Astrocyte (in vitro differentiated cells and primary cell): ENCODE measurements at regions not wholly inside any gene's neighbourhood (a gene's known extent, or its start where the extent isn't known, plus 50 kb on each side); places are given as distances from the start of the nearest gene placed in this dataset.

Source experiments
- DNase-seq: peaks from one replicate; pipeline ENCODE4 v3.0.0-alpha.2; 2010; ENCODE audit warnings: low read depth
- FAIRE-seq: peaks from 2 replicates; lab custom pipeline; 2011; peaks lifted over from hg19 to GRCh38; lab: Jason Lieb, UNC
- H2AFZ ChIP-seq: 2 replicates; pipeline ENCODE4 v1.6.0; 2012; ENCODE audit warnings: low read depth, low read length, inconsistent platforms
- H3K27ac ChIP-seq: 2 replicates; pipeline ENCODE4 v1.5.1; 2011; ENCODE audit warnings: low read depth, low read length, inconsistent platforms
- H3K27me3 ChIP-seq: 2 replicates; pipeline ENCODE4 v1.6.0; 2011; ENCODE audit warnings: low read length, inconsistent platforms; ENCODE audit not compliant: insufficient read depth
- H3K36me3 ChIP-seq: 2 replicates; pipeline ENCODE4 v1.5.1; 2011; ENCODE audit warnings: low read length, inconsistent platforms; ENCODE audit not compliant: insufficient read depth
- H3K4me1 ChIP-seq: 2 replicates; pipeline ENCODE4 v1.5.1; 2011; ENCODE audit warnings: low read length, inconsistent platforms; ENCODE audit not compliant: insufficient read depth
- H3K4me2 ChIP-seq: 2 replicates; pipeline ENCODE4 v1.6.0; 2012; ENCODE audit warnings: low read length, inconsistent platforms
- H3K4me3 ChIP-seq: 2 replicates; pipeline ENCODE4 v1.5.1; 2011; ENCODE audit warnings: low read depth, mild to moderate bottlenecking, low read length, inconsistent platforms; ENCODE audit not compliant: insufficient read depth
- H3K79me2 ChIP-seq: 2 replicates; pipeline ENCODE4 v1.6.0; 2012; ENCODE audit warnings: mild to moderate bottlenecking, low read length, inconsistent platforms; ENCODE audit not compliant: insufficient read depth
- H3K9ac ChIP-seq: 2 replicates; pipeline ENCODE4 v1.6.0; 2012; ENCODE audit warnings: mild to moderate bottlenecking, low read length, inconsistent platforms
- H3K9me3 ChIP-seq: 2 replicates; pipeline ENCODE4 v1.5.1; 2012; ENCODE audit warnings: low read depth, mild to moderate bottlenecking, low read length, inconsistent platforms; ENCODE audit not compliant: insufficient read depth
- H4K20me1 ChIP-seq: 2 replicates; pipeline ENCODE4 v1.6.0; 2012; ENCODE audit warnings: low read length, inconsistent platforms; ENCODE audit not compliant: insufficient read depth
- H3K27ac Mint-ChIP-seq: one replicate; pipeline ENCODE4 v1.8.0; 2021; ENCODE audit warnings: mild to moderate bottlenecking, mixed read lengths; ENCODE audit not compliant: unreplicated experiment
- H3K27me3 Mint-ChIP-seq: one replicate; pipeline ENCODE4 v1.8.0; 2021; ENCODE audit warnings: low read depth, mixed read lengths; ENCODE audit not compliant: unreplicated experiment
- H3K36me3 Mint-ChIP-seq: one replicate; pipeline ENCODE4 v1.8.0; 2021; ENCODE audit warnings: low read depth, mixed read lengths; ENCODE audit not compliant: unreplicated experiment
- H3K4me1 Mint-ChIP-seq: one replicate; pipeline ENCODE4 v1.8.0; 2021; ENCODE audit warnings: low read depth, mixed read lengths; ENCODE audit not compliant: unreplicated experiment
- H3K4me3 Mint-ChIP-seq: one replicate; pipeline ENCODE4 v1.8.0; 2021; ENCODE audit warnings: mild to moderate bottlenecking, moderate library complexity, mixed read lengths; ENCODE audit not compliant: unreplicated experiment
- H3K9me3 Mint-ChIP-seq: one replicate; pipeline ENCODE4 v1.8.0; 2021; ENCODE audit warnings: mild to moderate bottlenecking, mixed read lengths; ENCODE audit not compliant: unreplicated experiment
- EZH2 ChIP-seq: IDR thresholded peaks from 2 replicates; pipeline ENCODE4 v1.6.1; 2012; ENCODE audit warnings: mild to moderate bottlenecking, low read length, inconsistent platforms; ENCODE audit not compliant: insufficient read depth
- TF ChIP-seq, protein P1 (sequence below): IDR thresholded peaks from 2 replicates; pipeline ENCODE4 v1.5.1; 2011; ENCODE audit warnings: low read depth, mild to moderate bottlenecking, inconsistent platforms, low read length, moderate library complexity; ENCODE audit not compliant: insufficient read depth

DNA sequence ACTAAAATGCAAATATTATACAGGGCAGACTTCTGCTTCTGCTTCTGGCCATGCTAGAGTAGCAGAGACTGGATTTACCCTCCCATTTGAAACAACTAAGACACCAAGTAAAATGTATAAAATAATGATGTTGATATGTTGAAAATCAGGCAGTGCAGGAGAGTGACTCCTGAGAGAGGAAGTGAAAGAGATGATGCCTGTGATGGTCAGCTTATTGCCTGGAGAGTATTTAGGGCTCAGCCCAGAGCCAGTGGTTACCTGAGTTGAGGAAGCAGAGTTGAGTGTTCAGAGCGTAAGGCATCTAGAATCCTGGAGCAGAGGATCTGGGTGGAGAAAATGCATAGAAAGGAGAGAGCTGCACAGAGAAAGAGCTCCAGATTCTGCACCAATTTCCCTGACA, 131.8 kb upstream of the C14orf180 start:
- H3K27ac ChIP-seq: no peak overlapping the region
- no peak overlapping the region for H3K9ac ChIP-seq
- DNase-seq (no peak), FAIRE-seq (no peak)
- H3K79me2 ChIP-seq: no peaks in the 10 kb centered on the region
- no peak overlapping the region for H3K4me3 ChIP-seq
- H3K27me3 Mint-ChIP-seq: peaks cover 53% of the 10 kb centered on the region
- H3K4me2 ChIP-seq: no peak overlapping the region
- no peaks in the 10 kb centered on the region for H3K36me3 Mint-ChIP-seq
- H3K27me3 ChIP-seq: no peaks in the 10 kb centered on the region
- H3K9me3 ChIP-seq: no peaks in the 10 kb centered on the region
- H3K36me3 ChIP-seq: no peaks in the 10 kb centered on the region
- no peaks in the 10 kb centered on the region for H3K4me1 Mint-ChIP-seq
- H3K4me1 ChIP-seq: no peaks in the 10 kb centered on the region
- no peak for TF ChIP-seq EZH2
- TF ChIP-seq, protein P1, sequence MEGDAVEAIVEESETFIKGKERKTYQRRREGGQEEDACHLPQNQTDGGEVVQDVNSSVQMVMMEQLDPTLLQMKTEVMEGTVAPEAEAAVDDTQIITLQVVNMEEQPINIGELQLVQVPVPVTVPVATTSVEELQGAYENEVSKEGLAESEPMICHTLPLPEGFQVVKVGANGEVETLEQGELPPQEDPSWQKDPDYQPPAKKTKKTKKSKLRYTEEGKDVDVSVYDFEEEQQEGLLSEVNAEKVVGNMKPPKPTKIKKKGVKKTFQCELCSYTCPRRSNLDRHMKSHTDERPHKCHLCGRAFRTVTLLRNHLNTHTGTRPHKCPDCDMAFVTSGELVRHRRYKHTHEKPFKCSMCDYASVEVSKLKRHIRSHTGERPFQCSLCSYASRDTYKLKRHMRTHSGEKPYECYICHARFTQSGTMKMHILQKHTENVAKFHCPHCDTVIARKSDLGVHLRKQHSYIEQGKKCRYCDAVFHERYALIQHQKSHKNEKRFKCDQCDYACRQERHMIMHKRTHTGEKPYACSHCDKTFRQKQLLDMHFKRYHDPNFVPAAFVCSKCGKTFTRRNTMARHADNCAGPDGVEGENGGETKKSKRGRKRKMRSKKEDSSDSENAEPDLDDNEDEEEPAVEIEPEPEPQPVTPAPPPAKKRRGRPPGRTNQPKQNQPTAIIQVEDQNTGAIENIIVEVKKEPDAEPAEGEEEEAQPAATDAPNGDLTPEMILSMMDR: no peak
- H3K9me3 Mint-ChIP-seq: peaks cover 14% of the 10 kb centered on the region
- no peaks in the 10 kb centered on the region for H4K20me1 ChIP-seq
- H3K27ac Mint-ChIP-seq: no peak overlapping the region
- no peak overlapping the region for H3K4me3 Mint-ChIP-seq
- H2AFZ ChIP-seq: no peak overlapping the region

DNA sequence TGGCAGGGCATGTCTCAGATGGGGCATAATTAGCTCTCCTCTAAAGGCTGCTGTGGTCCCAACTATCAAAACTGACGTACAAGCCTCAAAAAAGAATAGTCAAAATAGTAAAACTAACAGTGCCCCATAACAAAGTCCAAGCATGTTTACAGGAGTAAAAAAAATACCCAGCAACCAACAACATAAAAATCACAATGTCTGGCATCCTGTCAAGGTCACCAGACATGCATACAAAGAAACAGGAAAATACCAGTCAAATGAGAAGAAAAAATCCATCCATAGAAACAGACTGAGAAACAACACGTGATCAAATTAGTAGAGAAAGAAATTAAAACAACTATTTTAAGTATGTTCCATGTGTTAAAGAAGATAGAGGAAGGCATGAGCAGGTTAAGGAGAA, 131.2 kb upstream of the C14orf180 start:
- H3K4me2 ChIP-seq: no peak overlapping the region
- peaks cover 14% of the 10 kb centered on the region for H3K9me3 Mint-ChIP-seq

GRCh38 chr14:104448721-104449120, 130.8 kb upstream of the C14orf180 start:
- Mint-ChIP-seq H3K4me3 (no peak overlapping the region), H3K4me1 (no peaks in the 10 kb centered on the region), H3K9me3 (peaks cover 14% of the 10 kb centered on the region), H3K27ac (no peak overlapping the region), H3K27me3 (peaks cover 54% of the 10 kb centered on the region), H3K36me3 (no peaks in the 10 kb centered on the region)
- Histone ChIP-seq H2AFZ (no peak overlapping the region), H3K36me3 (no peaks in the 10 kb centered on the region), H3K4me3 (no peak overlapping the region), H3K9ac (no peak overlapping the region), H4K20me1 (no peaks in the 10 kb centered on the region), H3K79me2 (no peaks in the 10 kb centered on the region), H3K9me3 (no peaks in the 10 kb centered on the region), H3K27me3 (no peaks in the 10 kb centered on the region), H3K27ac (no peak overlapping the region), H3K4me1 (no peaks in the 10 kb centered on the region), H3K4me2 (no peak overlapping the region)
- DNase-seq (no peak), FAIRE-seq (no peak)
- TF ChIP-seq, protein P1: no peak

More for the DNA sequence above, 131.2 kb upstream of the C14orf180 start:
- DNase-seq (no peak), FAIRE-seq (no peak)
- Histone ChIP-seq H3K4me3 (no peak overlapping the region), H3K27me3 (no peaks in the 10 kb centered on the region), H3K4me1 (no peaks in the 10 kb centered on the region), H3K36me3 (no peaks in the 10 kb centered on the region), H3K79me2 (no peaks in the 10 kb centered on the region), H3K9ac (no peak overlapping the region), H2AFZ (no peak overlapping the region), H4K20me1 (no peaks in the 10 kb centered on the region), H3K27ac (no peak overlapping the region), H3K9me3 (no peaks in the 10 kb centered on the region)
- TF ChIP-seq, protein P1: no peak
- TF ChIP-seq EZH2: no peak
- Mint-ChIP-seq H3K36me3 (no peaks in the 10 kb centered on the region), H3K4me1 (no peaks in the 10 kb centered on the region), H3K27me3 (peaks cover 56% of the 10 kb centered on the region), H3K4me3 (no peak overlapping the region), H3K27ac (no peak overlapping the region)
